ENCODE measurements at regions not wholly inside any gene's neighbourhood (a gene's known extent, or its start where the extent isn't known, plus 50 kb on each side); places are given as distances from the start of the nearest gene placed in this dataset.

DNA sequence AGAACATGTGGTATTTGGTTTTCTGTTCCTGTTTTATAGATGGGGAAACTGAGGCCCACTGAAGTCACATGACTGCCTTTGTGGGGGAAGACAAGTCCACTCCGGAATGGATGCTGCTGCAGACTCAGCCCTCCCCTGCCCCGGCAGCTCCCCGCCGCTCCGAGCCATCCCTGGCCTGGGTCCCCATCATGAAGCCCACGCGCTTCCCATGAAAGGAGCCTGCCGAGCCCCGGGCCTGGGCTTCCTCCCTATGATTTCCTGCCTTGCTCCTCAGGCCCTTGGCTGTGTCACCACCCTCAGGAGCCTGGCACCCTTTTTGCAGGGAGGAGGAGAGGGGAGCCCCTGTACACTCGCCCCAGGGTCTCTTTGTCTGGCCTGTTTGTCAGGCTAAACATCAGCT is 125.3 kb upstream of the FOXF1 start:
- DNase-seq (ENCODE audit: low read depth), result no peak
- TF ChIP-seq, protein P1, sequence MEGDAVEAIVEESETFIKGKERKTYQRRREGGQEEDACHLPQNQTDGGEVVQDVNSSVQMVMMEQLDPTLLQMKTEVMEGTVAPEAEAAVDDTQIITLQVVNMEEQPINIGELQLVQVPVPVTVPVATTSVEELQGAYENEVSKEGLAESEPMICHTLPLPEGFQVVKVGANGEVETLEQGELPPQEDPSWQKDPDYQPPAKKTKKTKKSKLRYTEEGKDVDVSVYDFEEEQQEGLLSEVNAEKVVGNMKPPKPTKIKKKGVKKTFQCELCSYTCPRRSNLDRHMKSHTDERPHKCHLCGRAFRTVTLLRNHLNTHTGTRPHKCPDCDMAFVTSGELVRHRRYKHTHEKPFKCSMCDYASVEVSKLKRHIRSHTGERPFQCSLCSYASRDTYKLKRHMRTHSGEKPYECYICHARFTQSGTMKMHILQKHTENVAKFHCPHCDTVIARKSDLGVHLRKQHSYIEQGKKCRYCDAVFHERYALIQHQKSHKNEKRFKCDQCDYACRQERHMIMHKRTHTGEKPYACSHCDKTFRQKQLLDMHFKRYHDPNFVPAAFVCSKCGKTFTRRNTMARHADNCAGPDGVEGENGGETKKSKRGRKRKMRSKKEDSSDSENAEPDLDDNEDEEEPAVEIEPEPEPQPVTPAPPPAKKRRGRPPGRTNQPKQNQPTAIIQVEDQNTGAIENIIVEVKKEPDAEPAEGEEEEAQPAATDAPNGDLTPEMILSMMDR (IDR thresholded peaks at IDR 0.05; ENCODE audit: insufficient read depth, low read depth, low read length, missing control alignments), result no peak
- H3K4me3 ChIP-seq (ENCODE audit: low read depth, low read length), result no peak overlapping the region

DNA sequence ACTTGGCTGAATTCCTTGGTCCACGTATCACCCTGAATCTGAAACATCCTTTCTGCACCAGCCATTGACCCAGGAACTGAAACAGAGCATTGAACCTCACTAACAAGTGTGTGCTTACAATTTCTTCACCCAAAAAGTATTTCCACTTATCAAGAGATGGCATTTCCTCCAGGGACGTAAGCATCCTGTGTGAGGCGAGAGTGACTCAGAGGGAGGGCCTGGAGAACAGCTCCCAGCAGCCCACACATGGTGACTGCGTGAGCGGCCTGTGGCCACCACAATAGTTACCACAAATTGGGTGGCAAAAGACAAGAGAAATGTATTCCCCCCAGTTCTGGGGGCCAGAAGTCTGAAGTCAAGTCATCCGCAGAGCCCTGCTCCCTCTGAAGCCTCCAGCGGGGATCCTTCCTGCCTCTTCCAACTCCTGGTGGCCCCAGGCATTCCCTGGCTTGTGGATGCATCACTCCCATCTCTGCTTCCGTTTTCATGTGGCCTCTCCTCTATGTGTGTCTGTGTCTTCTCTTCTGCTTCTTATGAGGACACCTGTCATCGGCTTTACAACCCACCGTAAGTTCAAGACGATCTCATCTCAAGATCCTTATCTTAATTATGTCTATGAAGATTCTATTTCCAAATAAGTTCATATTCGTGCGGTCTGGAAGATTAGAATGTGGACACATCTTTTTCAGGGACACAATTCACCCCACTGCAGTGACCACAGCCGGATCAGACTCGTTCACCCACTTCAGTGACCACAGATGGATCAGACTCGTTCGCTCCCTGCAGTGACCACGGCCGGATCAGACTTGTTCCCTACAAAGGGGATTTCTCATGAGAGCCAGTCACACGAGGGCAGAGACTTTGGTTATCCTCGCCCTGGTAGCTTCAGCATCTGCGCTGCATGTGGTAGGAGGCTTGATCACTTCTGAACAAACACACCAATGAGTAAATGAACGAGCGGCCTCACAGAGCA is 122.6 kb upstream of the FOXF1 start:
- TF ChIP-seq, protein P1 (IDR thresholded peaks at IDR 0.05; ENCODE audit: insufficient read depth, low read depth, low read length, missing control alignments), result no peak
- H3K4me3 ChIP-seq (ENCODE audit: low read depth, low read length), result no peak overlapping the region
- no peak for DNase-seq (ENCODE audit: low read depth)

DNA sequence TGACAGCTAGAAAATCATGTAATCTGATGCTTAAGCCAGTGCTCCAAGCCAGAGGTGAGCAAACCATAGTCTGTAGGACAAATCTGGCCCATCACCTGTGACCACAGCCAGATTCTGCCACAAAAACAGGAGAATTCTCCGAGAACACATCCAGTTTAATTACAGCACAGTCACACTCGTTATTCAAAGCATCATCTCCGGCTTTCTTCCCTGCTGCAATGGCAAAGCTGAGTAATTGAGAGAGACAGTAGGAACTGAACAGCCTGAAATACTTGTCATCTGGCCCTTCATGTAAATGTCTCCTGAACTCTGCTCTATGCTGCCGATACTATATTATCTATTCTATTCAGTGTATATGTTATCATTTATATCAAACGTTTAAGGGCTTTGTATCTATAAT is 121.4 kb upstream of the FOXF1 start:
- TF ChIP-seq, protein P1 (IDR thresholded peaks at IDR 0.05; ENCODE audit: insufficient read depth, low read depth, low read length, missing control alignments), result no peak

DNA sequence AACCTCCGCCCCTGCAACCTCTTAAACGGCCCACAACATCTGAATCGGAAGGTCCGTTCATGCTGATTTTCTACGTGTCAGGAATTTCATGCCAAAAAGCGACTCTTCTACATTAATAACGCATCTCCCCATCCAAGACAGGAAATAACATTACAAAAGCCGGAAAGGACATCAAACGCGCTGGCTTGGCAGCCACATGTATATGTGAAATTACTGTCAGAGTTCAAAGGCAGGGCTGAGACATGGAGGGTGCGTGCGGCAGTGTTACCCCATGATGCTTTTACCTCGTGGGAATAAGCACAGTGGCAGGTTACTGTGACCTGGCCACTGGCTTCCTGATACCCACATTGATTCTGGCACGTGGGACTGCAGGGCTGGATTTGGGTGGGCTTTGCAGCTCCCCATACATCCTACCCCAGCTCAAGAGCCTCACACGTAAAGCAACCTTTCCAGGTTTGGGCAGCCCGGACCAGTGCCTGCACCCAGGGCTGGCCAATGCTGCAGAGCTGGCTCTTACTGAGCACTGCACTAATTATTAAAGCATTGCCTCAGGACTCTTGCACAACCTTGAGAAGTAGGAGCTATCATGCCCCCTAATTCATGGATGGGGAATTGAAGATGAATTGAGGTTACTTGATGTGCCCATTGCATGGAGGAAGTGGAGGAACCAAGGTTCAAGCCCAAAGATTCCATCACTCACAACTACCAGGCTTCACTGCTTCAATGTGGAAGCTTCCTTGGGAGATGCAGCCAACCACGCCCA is 120.6 kb upstream of the FOXF1 start:
- TF ChIP-seq, protein P1 (IDR thresholded peaks at IDR 0.05; ENCODE audit: insufficient read depth, low read depth, low read length, missing control alignments), result no peak
- no peak for DNase-seq (ENCODE audit: low read depth)
- H3K4me3 ChIP-seq (ENCODE audit: low read depth, low read length), result no peak overlapping the region

More for the DNA sequence above, 121.4 kb upstream of the FOXF1 start:
- H3K4me3 ChIP-seq (ENCODE audit: low read depth, low read length), result no peak overlapping the region
- DNase-seq (ENCODE audit: low read depth), result no peak

DNA sequence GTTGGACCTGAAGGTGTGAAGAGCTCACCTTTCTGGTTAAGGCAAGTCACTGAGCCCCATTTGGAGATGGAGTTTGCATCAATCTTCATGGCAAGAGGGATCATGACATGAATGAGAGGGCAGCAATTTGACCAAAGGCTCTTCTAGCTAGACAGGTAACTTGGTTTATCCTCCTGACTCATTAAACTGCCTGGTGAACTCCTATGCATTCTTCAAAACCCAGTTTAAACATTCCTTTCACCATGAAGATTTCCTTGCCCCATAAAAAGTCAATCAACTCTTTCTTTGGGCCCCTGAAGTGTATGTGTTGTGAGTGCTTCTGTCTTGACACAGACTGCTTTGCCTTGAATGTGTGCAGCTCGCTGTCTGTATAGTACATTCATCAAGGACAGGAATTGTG is 120.0 kb upstream of the FOXF1 start:
- DNase-seq (ENCODE audit: low read depth), result no peak
- H3K4me3 ChIP-seq (ENCODE audit: low read depth, low read length), result no peak overlapping the region
- TF ChIP-seq, protein P1 (IDR thresholded peaks at IDR 0.05; ENCODE audit: insufficient read depth, low read depth, low read length, missing control alignments), result no peak

DNA sequence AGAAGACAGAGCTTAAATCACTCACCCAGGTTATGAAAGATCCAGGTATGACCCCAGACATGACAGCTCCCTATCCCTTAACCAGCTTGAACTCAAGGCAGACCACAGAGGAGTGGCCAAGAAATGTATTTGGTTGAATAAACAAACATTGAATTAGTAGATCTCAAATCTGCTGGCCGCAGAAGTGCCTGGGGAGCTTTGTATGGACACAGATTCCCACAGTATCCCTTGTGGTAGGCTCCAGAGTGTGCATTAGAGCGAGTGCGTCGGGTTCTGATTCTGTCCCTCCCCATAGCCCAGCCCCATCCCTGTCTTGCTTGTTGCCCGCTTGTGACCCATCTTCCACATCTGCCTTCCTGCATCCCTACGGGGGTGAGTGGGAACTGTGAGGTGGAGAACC is 118.8 kb upstream of the FOXF1 start:
- TF ChIP-seq, protein P1 (IDR thresholded peaks at IDR 0.05; ENCODE audit: insufficient read depth, low read depth, low read length, missing control alignments), result no peak
- no peak overlapping the region for H3K4me3 ChIP-seq (ENCODE audit: low read depth, low read length)
- DNase-seq (ENCODE audit: low read depth), result no peak
